Activated CD4-positive, CD25-positive, alpha-beta regulatory T cell treated with anti-CD3 and anti-CD28 coated beads, Interleukin-2, amount 50 U/mL, for 16 hours (primary cell): ENCODE measurements at regions not wholly inside any gene's neighbourhood (a gene's known extent, or its start where the extent isn't known, plus 50 kb on each side); places are given as distances from the start of the nearest gene placed in this dataset.

ENCODE experiments used
- DNase-seq: peaks from one replicate; pipeline ENCODE4 v3.0.0-alpha.2; 2020; ENCODE audit warnings: low read depth, low spot score

DNA sequence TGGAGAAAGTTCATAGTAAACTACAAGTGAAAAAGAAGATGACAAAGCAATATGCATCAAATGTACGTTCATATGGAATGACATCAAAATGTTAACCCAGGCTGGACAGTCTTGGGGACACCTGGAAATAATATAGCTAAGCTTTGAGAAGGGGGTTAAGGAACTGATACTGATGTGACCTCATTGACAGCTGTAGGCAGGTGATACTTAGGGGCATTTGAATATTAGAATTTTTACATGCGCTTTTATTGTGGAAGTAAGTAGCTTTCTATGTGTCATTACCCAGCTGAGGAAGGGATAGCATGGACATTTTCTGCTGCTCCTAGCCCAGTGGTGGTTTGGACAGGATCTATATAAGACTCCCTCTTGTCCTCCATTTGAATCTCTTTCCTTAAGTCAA, 299.7 kb downstream of the CWC27 start:
- no peak for DNase-seq

DNA sequence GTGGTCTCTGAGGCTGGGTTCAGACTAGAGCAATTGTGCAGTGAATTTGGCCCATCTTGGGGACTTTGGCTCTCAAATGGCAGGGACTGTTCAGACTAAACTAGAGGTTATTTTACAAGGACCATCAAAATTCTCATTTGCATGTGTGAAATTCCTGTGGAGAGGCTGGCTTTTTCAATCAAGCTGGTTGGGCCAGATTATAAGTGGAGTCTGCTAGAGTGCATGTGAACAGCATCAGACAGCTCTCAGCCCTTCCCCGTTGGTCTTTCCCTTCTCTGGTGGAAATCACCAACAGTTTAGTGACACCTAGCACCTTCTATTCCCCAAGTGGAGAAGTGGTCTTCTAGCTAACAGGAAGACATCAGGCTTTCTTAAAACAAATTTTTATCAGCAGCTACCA, 301.3 kb downstream of the CWC27 start:
- no peak for DNase-seq

DNA sequence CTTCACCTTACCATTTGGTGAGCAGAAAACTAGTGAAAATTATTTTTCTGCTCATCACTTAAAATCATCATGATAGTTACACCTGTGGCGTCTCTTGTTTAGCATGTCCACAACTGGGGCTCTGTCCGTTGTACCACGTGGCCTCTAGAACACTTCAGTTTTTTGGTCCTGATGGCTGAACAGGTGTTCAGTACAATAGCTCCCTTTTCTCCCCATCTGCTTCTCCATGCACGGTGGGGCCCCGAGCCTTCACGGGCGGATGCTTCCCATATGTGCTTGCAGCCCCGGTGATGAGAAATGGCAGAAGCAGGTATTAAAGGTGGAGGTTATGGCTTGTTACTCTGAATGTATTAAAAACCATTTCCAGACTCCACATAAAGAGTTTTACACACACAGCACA, 304.1 kb downstream of the CWC27 start:
- DNase-seq: no peak

DNA sequence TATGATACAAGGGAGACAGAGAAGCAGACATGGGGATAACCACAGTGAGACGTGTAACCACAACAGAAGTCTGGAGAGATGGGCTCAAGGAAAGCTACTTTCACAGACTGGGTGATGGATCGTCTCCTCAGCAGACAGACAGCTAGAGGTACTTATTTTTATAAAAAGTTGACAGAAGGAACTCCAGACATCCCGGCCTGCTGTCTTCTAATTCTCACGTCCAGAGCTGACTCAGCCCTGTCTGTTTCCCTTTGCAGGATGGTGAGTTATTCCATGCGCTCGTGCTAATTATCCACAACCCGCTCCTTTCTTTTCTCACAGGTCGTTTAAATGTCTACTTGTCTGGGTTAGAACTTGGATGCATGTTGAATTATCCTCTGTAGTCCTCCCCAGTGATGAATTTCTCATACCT, 304.5 kb downstream of the CWC27 start:
- no peak for DNase-seq

DNA sequence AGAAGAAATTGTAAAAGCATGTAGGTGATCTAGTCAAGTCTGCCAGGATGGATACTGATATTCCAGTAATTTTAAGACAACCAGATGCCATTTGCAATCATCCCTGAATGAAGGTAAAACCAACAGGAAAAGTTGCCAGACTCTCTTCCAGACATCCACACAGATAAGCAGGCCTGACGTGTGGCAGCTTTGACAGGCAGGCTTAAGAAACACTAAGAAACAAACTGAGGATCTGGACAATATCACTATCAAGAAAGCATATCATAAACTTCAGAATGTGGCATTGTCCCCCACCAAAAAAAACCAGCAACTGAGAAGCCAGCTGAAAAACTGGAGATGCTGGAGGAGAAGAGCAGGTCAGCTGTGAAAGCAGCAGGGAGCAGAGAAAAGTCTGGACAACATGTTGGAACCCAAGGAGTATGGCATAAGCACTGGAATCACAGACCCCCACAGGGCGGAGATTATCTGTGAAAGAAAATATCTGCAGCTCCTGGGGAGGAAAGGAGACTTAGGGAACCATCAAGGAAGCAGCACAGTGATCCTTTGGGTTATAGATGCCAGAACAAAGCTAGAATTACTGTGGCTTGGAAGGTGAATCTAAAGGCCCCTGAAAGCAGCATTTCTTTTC, 307.0 kb downstream of the CWC27 start:
- DNase-seq: no peak

DNA sequence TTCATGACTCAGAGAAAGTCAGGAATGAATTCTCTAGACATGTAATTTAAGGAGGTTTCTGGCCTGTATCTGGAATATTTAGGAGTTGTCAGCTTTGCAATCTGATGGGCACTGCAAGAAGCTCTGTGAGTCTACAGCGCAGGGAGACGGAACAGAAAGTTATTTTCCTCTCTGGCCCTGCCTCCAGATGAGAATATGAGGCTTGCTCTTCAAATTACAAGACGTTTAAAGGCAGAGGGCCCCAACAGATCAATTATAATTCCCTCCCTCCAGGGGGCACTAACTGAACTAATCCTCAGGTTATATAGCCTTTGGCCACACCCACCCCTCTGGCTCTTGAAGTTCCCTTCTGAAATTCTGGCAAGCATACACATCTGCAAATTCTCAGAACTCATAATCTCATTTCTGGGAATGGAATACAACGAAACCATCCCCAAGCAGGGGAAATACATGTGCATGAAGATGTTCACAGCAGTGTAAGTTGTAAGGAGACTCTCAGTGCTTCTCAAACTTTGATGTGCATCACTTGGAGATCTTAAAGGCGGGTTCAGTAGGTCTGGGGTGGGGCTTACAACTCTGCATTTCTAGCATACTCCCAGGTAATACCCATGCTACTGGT, 307.6 kb downstream of the CWC27 start:
- DNase-seq: peak; percentile 9

DNA sequence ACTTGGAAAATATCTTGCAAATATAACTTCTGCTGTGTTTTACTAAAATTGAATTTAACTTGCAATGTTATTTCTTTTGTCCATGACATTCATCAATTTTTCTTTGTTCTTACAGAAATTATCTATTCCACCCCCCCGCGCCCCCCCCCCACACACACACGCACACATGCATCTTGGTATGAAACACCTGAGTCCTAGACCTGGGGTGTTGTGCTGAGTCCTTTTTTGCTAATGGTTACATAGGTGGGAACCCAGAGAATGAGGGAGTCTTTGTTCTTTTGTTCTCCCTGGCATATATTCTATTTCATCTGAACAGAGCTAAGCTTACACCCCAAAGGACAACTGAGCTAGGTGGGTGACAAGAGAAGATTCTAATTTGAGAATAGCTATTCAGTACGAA, 308.9 kb downstream of the CWC27 start:
- no peak for DNase-seq

DNA sequence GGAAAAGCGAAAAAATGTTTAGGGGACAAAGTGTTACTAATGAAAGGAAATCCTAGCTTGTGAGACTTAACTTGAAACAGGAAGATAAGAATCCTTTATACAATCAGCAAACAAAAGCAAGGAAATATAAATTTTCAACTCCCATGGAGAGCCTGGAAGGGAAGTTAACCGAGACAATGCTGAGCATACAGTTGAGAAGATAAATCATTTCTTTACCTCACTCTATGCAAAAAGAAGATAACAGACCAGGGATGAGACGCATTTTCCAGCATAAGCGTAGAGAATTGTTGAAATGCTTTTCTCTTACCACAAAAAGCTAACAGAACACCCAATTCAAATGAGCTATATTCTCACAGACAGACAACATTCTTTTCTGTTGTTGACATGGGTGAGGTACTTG, 309.6 kb downstream of the CWC27 start:
- DNase-seq: no peak

DNA sequence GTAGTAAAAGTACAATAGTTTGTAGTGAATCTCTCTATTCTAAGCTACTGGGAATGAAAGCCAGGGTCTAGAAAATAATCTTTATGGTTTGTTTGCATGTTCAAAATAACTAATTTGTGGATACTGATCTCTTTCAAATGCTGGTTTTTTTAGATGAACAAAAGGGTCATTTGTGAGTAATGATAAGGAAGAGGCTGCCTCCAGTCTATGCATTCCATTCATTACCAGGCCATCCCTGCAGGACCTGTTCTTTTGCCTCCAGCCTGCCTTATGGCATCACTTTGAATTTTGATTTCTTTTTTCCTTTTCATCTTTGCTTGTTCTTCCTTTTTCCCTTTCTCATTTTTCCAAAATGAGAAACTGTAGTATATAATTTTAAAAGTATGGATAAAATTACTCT, 312.3 kb downstream of the CWC27 start:
- no peak for DNase-seq

DNA sequence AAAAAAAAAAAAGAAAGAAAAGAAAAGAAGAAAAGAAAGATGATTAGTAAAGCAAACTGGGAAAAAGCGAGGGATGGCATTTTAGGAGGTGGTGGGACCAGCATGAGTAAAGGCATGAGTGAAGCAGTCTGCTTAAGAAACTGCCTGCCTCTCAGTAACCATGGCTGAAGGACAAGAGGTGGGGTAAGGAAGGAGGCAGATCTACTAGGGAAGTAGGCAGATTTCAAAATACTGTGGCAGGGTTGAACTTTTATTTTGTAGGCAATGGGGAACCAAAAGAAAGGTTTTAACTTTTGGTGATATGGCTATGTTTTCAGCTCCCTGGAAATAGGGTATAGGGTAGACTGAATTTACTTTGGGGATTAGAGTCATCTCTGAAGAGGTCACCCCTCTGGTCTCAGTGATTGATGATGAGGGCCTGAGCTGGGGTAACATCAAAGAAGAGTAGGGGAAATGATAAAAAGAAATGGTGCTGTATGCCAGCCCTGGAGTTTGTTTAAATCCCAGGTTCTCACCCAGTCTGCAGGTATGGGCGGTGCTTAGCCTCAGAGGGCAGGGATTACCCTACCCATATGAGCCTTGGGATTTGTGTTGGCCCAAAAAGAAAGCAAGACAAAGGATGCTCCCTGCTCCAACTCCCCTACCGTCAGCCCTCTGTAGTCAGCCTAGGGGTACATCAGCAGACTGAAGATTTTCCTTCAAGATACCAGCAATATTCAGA, 316.2 kb downstream of the CWC27 start:
- DNase-seq: no peak

DNA sequence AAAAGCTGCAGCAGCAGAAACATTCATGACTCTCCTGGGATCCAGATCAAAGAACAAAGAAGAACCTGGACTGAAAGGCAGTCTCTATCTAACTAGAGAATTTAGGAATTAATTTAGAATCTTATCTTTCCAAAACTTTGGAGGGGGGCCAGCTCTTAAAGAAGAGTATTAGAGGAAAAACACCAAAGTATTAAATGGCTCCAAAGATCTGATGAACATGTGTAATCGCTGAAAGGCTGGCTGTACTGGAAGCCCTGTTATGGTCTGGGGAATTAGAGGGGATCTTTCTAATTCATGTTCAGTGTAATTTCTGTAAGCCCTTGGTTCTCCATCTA, 316.8 kb downstream of the CWC27 start:
- DNase-seq: no peak

DNA sequence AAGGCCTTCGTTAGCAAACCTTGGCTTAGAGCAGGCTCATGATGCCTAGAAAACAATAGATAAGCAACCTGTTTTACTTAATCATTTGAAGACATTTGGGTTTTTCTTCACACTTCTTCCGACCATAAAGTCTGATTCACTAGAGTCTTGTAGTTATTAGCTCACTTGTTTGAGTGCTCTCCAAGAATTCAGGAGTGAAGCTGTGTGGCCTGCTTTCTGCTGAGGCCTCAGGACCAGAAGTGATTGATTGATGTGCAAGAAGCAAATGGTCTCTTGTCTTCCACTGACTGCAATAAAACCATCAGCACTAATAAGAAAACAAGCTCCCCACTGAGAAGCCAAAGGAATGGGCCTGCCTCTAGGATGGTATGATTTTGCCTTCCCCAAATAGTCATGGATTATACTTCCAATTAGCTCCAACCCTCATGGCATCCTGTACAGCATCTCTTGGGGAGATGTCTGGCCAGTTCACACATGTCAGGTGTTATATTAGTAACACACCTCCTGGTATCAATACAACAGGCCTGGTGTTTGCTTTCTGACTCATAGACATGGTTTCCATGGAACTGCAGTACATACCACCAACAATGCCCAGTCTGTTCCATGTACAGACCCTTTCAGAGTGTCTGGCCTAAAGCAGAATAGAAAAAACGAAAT, 317.6 kb downstream of the CWC27 start:
- no peak for DNase-seq

DNA sequence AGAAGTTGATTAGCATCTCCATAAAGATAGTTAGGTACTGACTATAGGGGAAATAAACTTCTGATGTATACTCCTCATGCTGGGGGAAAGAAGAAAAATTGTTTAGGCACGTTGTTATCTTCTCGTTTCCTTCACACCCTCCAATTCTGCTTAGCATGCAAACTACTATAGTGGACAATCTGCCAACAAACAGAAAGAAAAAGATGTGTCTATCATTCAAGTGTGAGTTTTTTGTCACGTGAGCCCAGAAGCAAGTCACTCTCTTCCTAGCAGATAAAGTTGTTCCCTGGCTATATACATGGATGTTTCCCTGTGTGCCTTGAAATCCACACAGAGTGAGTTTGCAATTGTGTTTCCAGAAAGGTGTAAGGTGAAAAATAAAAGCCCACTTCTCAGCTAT, 318.4 kb downstream of the CWC27 start:
- DNase-seq: no peak

DNA sequence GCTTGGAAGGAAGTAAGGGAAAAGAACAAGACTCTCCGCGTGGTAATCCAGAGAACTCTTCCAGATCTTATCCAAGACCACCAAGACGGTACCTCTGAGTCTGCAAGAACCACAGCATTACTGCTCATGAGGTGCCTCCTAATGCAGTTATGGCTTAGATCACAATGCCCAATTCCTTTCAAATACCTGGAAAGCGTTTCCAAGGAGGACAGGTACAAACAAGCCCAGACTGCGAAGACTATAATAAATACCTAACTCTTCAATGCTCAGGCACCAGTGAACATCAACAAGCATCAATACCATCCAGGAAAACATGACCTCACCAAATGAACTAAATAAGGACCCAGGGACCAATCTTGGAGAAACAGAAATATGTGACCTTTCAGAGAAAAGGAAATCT, 325.5 kb downstream of the CWC27 start:
- DNase-seq: no peak

DNA sequence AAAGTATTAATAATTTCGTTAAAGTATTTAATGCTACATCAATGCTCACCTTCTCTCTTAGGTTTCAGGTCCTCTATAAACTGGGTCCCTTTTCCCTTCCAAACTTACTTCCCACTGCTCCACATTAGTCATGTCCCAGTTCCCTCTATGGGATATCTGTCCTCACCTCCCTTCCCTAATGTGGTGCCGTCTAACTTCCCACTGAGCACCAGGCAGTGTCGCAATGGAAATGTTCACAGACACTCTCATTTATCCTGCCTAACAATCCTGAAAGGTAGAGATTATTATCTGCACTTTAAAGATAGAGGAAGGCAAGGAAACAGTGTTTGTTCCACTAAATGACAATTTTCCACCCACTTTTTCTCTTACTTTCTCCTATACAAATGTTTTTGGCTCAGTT, 329.7 kb downstream of the CWC27 start:
- no peak for DNase-seq
